ENCODE measurements at regions not wholly inside any gene's neighbourhood (a gene's known extent, or its start where the extent isn't known, plus 50 kb on each side); places are given as distances from the start of the nearest gene placed in this dataset.

GRCh38 chr9:1271786-1272185 is 221.6 kb downstream of the DMRT2 start:
- no peaks in the 10 kb centered on the region for H3K4me1 ChIP-seq
- DNase-seq = no peak
- intact Hi-C loops (cut with DNase I) = no loop called here
- no peak overlapping the region for H3K4me3 ChIP-seq
- TF ChIP-seq, protein P1, sequence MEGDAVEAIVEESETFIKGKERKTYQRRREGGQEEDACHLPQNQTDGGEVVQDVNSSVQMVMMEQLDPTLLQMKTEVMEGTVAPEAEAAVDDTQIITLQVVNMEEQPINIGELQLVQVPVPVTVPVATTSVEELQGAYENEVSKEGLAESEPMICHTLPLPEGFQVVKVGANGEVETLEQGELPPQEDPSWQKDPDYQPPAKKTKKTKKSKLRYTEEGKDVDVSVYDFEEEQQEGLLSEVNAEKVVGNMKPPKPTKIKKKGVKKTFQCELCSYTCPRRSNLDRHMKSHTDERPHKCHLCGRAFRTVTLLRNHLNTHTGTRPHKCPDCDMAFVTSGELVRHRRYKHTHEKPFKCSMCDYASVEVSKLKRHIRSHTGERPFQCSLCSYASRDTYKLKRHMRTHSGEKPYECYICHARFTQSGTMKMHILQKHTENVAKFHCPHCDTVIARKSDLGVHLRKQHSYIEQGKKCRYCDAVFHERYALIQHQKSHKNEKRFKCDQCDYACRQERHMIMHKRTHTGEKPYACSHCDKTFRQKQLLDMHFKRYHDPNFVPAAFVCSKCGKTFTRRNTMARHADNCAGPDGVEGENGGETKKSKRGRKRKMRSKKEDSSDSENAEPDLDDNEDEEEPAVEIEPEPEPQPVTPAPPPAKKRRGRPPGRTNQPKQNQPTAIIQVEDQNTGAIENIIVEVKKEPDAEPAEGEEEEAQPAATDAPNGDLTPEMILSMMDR (IDR thresholded peaks at IDR 0.05) = no peak
- H3K9ac ChIP-seq (ENCODE audit: low read depth in 2 of 2, low read length in 2 of 2) = no peak overlapping the region
- no peaks in the 10 kb centered on the region for H3K9me3 ChIP-seq
- H3K36me3 ChIP-seq = no peaks in the 10 kb centered on the region
- H3K27ac ChIP-seq = no peak overlapping the region
- H3K27me3 ChIP-seq = no peaks in the 10 kb centered on the region

DNA sequence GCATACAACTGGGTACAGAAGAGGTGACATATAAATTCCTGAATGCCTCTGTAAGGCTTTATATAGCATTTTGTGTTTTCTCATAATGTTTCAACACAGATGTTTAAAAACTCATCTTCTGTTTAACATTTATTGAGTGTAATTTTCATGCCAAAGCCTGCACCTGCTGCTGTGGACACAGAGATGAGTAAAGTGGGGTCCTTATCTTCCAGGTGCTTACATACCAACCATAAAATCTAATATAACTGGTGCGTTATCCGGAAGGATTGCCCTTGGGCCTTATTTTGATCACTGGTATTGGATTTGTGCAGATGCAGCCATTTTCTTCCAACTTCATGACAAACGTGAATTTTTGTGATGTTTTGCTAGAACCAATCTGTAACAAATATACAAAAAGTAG is 222.3 kb downstream of the DMRT2 start:
- no peaks in the 10 kb centered on the region for H3K4me1 ChIP-seq
- no peaks in the 10 kb centered on the region for H3K36me3 ChIP-seq
- no peaks in the 10 kb centered on the region for H3K27me3 ChIP-seq
- H3K9ac ChIP-seq (ENCODE audit: low read depth in 2 of 2, low read length in 2 of 2) = no peak overlapping the region
- no peak overlapping the region for H3K27ac ChIP-seq
- DNase-seq = no peak
- TF ChIP-seq, protein P1 (IDR thresholded peaks at IDR 0.05) = no peak
- no peaks in the 10 kb centered on the region for H3K9me3 ChIP-seq
- intact Hi-C loops (cut with DNase I) = no loop called here
- no peak overlapping the region for H3K4me3 ChIP-seq

DNA sequence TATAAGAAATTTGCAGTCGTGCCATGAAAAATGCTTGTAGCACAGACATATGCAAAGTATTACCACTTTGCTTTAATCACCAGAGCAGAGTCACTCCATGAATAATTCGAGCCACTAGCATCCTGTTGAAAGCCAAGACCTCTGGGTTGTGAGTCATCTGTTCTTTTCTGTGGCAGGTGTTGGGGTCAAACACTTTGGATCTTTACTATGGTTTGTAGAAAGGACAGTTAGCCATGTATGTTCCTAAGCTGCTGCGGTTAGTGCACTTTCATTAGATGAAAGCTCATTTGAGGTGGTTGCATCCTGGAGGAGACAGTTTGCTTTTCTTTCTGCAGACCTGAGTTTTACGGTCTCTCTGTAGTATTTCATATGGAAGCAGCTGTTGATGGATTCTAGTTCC is 223.7 kb downstream of the DMRT2 start:
- no peaks in the 10 kb centered on the region for H3K27me3 ChIP-seq
- no peak overlapping the region for H3K9ac ChIP-seq (ENCODE audit: low read depth in 2 of 2, low read length in 2 of 2)
- no peak for DNase-seq
- H3K4me3 ChIP-seq = no peak overlapping the region
- no peaks in the 10 kb centered on the region for H3K4me1 ChIP-seq
- TF ChIP-seq, protein P1 (IDR thresholded peaks at IDR 0.05) = no peak
- no peak overlapping the region for H3K27ac ChIP-seq
- intact Hi-C loops (cut with DNase I) = no loop called here
- no peaks in the 10 kb centered on the region for H3K36me3 ChIP-seq
- no peaks in the 10 kb centered on the region for H3K9me3 ChIP-seq

GRCh38 chr9:1274334-1274733 is 224.2 kb downstream of the DMRT2 start:
- Histone ChIP-seq H3K9me3 (no peaks in the 10 kb centered on the region), H3K4me1 (no peaks in the 10 kb centered on the region), H3K4me3 (no peak overlapping the region), H3K27me3 (no peaks in the 10 kb centered on the region), H3K27ac (no peak overlapping the region), H3K9ac (ENCODE audit: low read depth in 2 of 2, low read length in 2 of 2) (no peak overlapping the region), H3K36me3 (no peaks in the 10 kb centered on the region)
- intact Hi-C loops (cut with DNase I) = no loop called here
- DNase-seq = no peak
- TF ChIP-seq, protein P1 (IDR thresholded peaks at IDR 0.05) = no peak

GRCh38 chr9:1276474-1276873 is 226.3 kb downstream of the DMRT2 start:
- Histone ChIP-seq H3K9ac (ENCODE audit: low read depth in 2 of 2, low read length in 2 of 2) (no peak overlapping the region), H3K4me1 (no peaks in the 10 kb centered on the region), H3K36me3 (no peaks in the 10 kb centered on the region), H3K4me3 (no peak overlapping the region), H3K27me3 (no peaks in the 10 kb centered on the region), H3K27ac (no peak overlapping the region), H3K9me3 (no peaks in the 10 kb centered on the region)
- intact Hi-C loops (cut with DNase I) = no loop called here
- TF ChIP-seq, protein P1 (IDR thresholded peaks at IDR 0.05) = no peak
- DNase-seq = no peak

DNA sequence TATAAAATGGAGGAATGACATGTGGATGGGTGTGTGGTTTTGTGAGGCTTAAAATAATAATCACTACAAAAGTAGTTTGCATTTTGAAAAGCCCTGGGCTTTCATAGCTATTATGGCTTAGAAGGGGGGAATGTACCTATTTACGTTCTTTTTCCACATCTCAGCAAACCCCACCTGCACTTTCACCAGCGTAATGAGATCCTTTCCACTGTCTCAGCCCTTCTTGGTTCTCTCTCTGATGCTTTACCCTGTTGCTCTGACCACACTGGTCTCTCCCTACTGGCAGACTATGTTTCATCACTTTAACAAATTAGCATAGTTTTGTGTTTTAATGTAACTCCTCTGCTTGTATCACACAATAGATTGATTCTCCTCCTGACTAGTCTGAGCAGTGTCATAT is 234.6 kb downstream of the DMRT2 start:
- H3K4me1 ChIP-seq = no peaks in the 10 kb centered on the region
- TF ChIP-seq, protein P1 (IDR thresholded peaks at IDR 0.05) = no peak
- H3K9me3 ChIP-seq = no peaks in the 10 kb centered on the region
- no peak for DNase-seq
- H3K27me3 ChIP-seq = no peaks in the 10 kb centered on the region
- H3K9ac ChIP-seq (ENCODE audit: low read depth in 2 of 2, low read length in 2 of 2) = no peak overlapping the region
- H3K27ac ChIP-seq = no peak overlapping the region
- H3K36me3 ChIP-seq = no peaks in the 10 kb centered on the region
- no peak overlapping the region for H3K4me3 ChIP-seq
- intact Hi-C loops (cut with DNase I) = no loop called here

All from colonic mucosa (tissue), 4 donors.